HG02981 (cell line): ENCODE measurements at regions not wholly inside any gene's neighbourhood (a gene's known extent, or its start where the extent isn't known, plus 50 kb on each side); places are given as distances from the start of the nearest gene placed in this dataset.
A peak's percentile ranks its signal among the peaks of the same experiment; 100 is the strongest.

Experiments used
- ATAC-seq: cut with Tn5 transposase; IDR thresholded peaks from one replicate; pipeline ENCODE4 v1.9.1; 2021; ENCODE audit warnings: mild to moderate bottlenecking, moderate library complexity; ENCODE audit not compliant: unreplicated experiment

GRCh38 chr10:124220547-124220946, 127.1 kb upstream of the CHST15 start:
- ATAC-seq = no peak

- no peak for ATAC-seq
Observed at GRCh38 chr10:124219655-124220054, 126.3 kb upstream of the CHST15 start.

GRCh38 chr10:124219062-124219461, 125.7 kb upstream of the CHST15 start:
- no peak for ATAC-seq

GRCh38 chr10:124217906-124218804, 124.8 kb upstream of the CHST15 start:
- no peak for ATAC-seq

GRCh38 chr10:124217031-124217430, 123.6 kb upstream of the CHST15 start:
- ATAC-seq = no peak

- no peak for ATAC-seq
Observed at GRCh38 chr10:124214610-124215375, 121.4 kb upstream of the CHST15 start.

GRCh38 chr10:124213899-124214510, 120.6 kb upstream of the CHST15 start:
- ATAC-seq = no peak

- no peak for ATAC-seq
Observed at GRCh38 chr10:124213471-124213870, 120.1 kb upstream of the CHST15 start.

GRCh38 chr10:124212702-124213101, 119.3 kb upstream of the CHST15 start:
- no peak for ATAC-seq

GRCh38 chr10:124211921-124212320, 118.5 kb upstream of the CHST15 start:
- no peak for ATAC-seq

GRCh38 chr10:124210263-124210662, 116.9 kb upstream of the CHST15 start:
- no peak for ATAC-seq

- ATAC-seq = no peak
Observed at GRCh38 chr10:124207391-124207790, 114.0 kb upstream of the CHST15 start.

GRCh38 chr10:124206616-124207015, 113.2 kb upstream of the CHST15 start:
- ATAC-seq = no peak

GRCh38 chr10:124205432-124205831, 112.0 kb upstream of the CHST15 start:
- ATAC-seq = no peak

GRCh38 chr10:124204726-124205125, 111.3 kb upstream of the CHST15 start:
- ATAC-seq = no peak

GRCh38 chr10:124200011-124200410, 106.6 kb upstream of the CHST15 start:
- ATAC-seq = no peak

GRCh38 chr10:124198871-124199270, 105.5 kb upstream of the CHST15 start:
- ATAC-seq = no peak

- ATAC-seq = no peak
Observed at GRCh38 chr10:124198125-124198501, 104.7 kb upstream of the CHST15 start.

GRCh38 chr10:124197371-124198124, 104.2 kb upstream of the CHST15 start:
- ATAC-seq = no peak

- peak; percentile 56 for ATAC-seq
Observed at GRCh38 chr10:124196659-124197058, 103.3 kb upstream of the CHST15 start.
